ENCODE measurements at regions not wholly inside any gene's neighbourhood (a gene's known extent, or its start where the extent isn't known, plus 50 kb on each side); places are given as distances from the start of the nearest gene placed in this dataset.

- Mint-ChIP-seq H3K4me3 (no peak overlapping the region), H3K9me3 (ENCODE audit: insufficient read depth) (no peaks in the 10 kb centered on the region), H3K27me3 (peaks cover 37% of the 10 kb centered on the region), H3K4me1 (no peaks in the 10 kb centered on the region), H3K27ac (no peak overlapping the region)
- 80% methylated on average over 11 of the region's 13 CpGs for WGBS (ENCODE audit: insufficient coverage)
- no peak overlapping the region for H3K27ac ChIP-seq (ENCODE audit: low read length in 2 of 2)
- no peak overlapping the region for H3K4me3 ChIP-seq (ENCODE audit: control extremely low read depth in 1 of 5, extremely low read depth in 1 of 5, insufficient read depth in 1 of 5, low read depth in 2 of 5, low read length in 4 of 5)
- intact Hi-C loops (cut with micrococcal nuclease): no loop called here
- H3K79me2 ChIP-seq (ENCODE audit: control insufficient read depth, insufficient read depth, low read length): no peaks in the 10 kb centered on the region
- H2AFZ ChIP-seq (ENCODE audit: insufficient read depth, low read depth, low read length, poor library complexity, severe bottlenecking): no peak overlapping the region
- H3K27me3 ChIP-seq (replicated peaks in 1 of 4; ENCODE audit: control extremely low read depth in 1 of 4, control insufficient read depth in 3 of 4, insufficient read depth in 4 of 4, low read length in 3 of 4): peaks cover 0 to 5% (median 2%) of the 10 kb centered on the region in 4 experiments
- ChIA-PET CTCF (no interaction called here), POLR2A (no interaction called here)
- TF ChIP-seq EZH2 (IDR thresholded peaks at IDR 0.05; ENCODE audit: borderline replicate concordance, insufficient read depth, low read depth, low read length, poor library complexity, severe bottlenecking) (no peak), CTCF (IDR thresholded peaks at IDR 0.05) (no peak)
- ATAC-seq (ENCODE audit: low read depth): no peak
- no peaks in the 10 kb centered on the region for H3K36me3 ChIP-seq (replicated peaks in 1 of 2; ENCODE audit: control extremely low read depth in 1 of 2, control insufficient read depth in 1 of 2, extremely low read depth in 1 of 2, insufficient read depth in 2 of 2, low read length in 1 of 2)
- H3K9ac ChIP-seq (ENCODE audit: low read length): no peak overlapping the region
- H3K4me2 ChIP-seq (replicated peaks; ENCODE audit: low read depth, low read length, poor library complexity, severe bottlenecking): no peak overlapping the region
- no peaks in the 10 kb centered on the region for H4K20me1 ChIP-seq (ENCODE audit: control insufficient read depth, insufficient read depth, low read length, poor library complexity, severe bottlenecking)
- no peaks in the 10 kb centered on the region for H3K4me1 ChIP-seq (ENCODE audit: control insufficient read depth in 2 of 2, insufficient read depth in 2 of 2, low read length in 2 of 2)
- H3K9me3 ChIP-seq (ENCODE audit: control extremely low read depth in 1 of 3, control insufficient read depth in 2 of 3, insufficient read depth in 1 of 3, low read length in 2 of 3): no peaks in the 10 kb centered on the region
- DNase-seq: no peak
Measured at GRCh38 chr11:69869311-69869939, 50.2 kb upstream of the FGF3 start.

GRCh38 chr11:69870766-69871165 lies 51.5 kb upstream of the FGF3 start:
- ATAC-seq (ENCODE audit: low read depth) (no peak), DNase-seq (no peak)
- Histone ChIP-seq H4K20me1 (ENCODE audit: control insufficient read depth, insufficient read depth, low read length, poor library complexity, severe bottlenecking) (no peaks in the 10 kb centered on the region), H3K9ac (ENCODE audit: low read length) (no peak overlapping the region), H3K36me3 (replicated peaks in 1 of 2; ENCODE audit: control extremely low read depth in 1 of 2, control insufficient read depth in 1 of 2, extremely low read depth in 1 of 2, insufficient read depth in 2 of 2, low read length in 1 of 2) (no peaks in the 10 kb centered on the region), H3K27me3 (replicated peaks in 1 of 4; ENCODE audit: control extremely low read depth in 1 of 4, control insufficient read depth in 3 of 4, insufficient read depth in 4 of 4, low read length in 3 of 4) (peaks cover 0 to 5% (median 2%) of the 10 kb centered on the region in 4 experiments), H3K27ac (ENCODE audit: low read length in 2 of 2) (no peak overlapping the region), H3K79me2 (ENCODE audit: control insufficient read depth, insufficient read depth, low read length) (no peaks in the 10 kb centered on the region), H3K4me2 (replicated peaks; ENCODE audit: low read depth, low read length, poor library complexity, severe bottlenecking) (no peak overlapping the region), H3K9me3 (ENCODE audit: control extremely low read depth in 1 of 3, control insufficient read depth in 2 of 3, insufficient read depth in 1 of 3, low read length in 2 of 3) (no peaks in the 10 kb centered on the region), H3K4me3 (ENCODE audit: control extremely low read depth in 1 of 5, extremely low read depth in 1 of 5, insufficient read depth in 1 of 5, low read depth in 2 of 5, low read length in 4 of 5) (no peak overlapping the region), H2AFZ (ENCODE audit: insufficient read depth, low read depth, low read length, poor library complexity, severe bottlenecking) (no peak overlapping the region), H3K4me1 (ENCODE audit: control insufficient read depth in 2 of 2, insufficient read depth in 2 of 2, low read length in 2 of 2) (no peaks in the 10 kb centered on the region)
- intact Hi-C loops (cut with micrococcal nuclease): no loop called here
- Mint-ChIP-seq H3K27me3 (peaks cover 33% of the 10 kb centered on the region), H3K27ac (no peak overlapping the region), H3K9me3 (ENCODE audit: insufficient read depth) (no peaks in the 10 kb centered on the region), H3K4me3 (no peak overlapping the region), H3K4me1 (no peaks in the 10 kb centered on the region)
- no CpG with 5 or more reads among the region's 3 CpGs for WGBS (ENCODE audit: insufficient coverage)
- no peak for TF ChIP-seq CTCF (IDR thresholded peaks at IDR 0.05)
- TF ChIP-seq EZH2 (IDR thresholded peaks at IDR 0.05; ENCODE audit: borderline replicate concordance, insufficient read depth, low read depth, low read length, poor library complexity, severe bottlenecking): no peak
- POLR2A ChIA-PET: no interaction called here
- CTCF ChIA-PET: no interaction called here
